DMS79 treated with DMSO at 0.1 percent for 48 hours (cell line): ENCODE measurements at regions not wholly inside any gene's neighbourhood (a gene's known extent, or its start where the extent isn't known, plus 50 kb on each side); places are given as distances from the start of the nearest gene placed in this dataset.

Source experiments
- DNase-seq: peaks from one replicate; lab custom pipeline; 2025; lab: John Stamatoyannopoulos, UW

DNA sequence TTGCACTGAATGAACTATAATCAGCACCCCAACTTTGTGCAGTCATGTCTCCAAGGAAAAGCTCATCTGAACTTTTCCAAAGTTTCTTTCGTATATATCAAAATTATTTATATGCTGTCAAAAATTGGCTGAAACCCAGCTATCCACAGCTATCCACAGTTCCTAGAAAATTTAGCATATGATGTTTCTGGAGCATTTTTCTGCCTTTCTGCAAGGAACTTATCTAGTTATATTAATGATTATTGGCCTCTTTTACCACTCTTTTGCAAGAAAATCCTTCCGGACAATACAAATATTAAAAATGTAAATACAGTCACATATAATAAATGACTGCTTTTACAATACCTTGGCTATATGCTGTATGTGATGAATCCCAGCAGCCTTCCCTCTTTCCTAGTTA, 270.2 kb downstream of the TMEM167A start:
- DNase-seq = no peak

DNA sequence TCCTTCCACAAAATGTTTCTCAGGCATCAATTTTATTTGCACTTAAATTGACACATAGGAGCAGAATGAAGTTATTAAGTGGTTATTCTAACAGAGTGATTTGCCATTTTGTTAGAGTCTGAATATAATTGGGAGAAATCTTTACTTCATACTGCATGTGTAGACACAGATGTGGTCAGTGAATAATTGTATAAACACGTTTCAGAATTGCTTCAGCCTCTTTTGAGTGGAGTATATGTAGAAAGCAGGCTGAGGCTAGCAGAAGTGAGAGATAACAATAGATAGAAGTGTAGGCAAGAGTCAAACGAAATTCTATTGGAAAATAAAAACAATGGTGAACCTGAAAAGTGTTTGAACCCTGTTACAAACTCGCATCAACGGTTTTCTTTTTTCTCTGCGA, 270.7 kb downstream of the TMEM167A start:
- no peak for DNase-seq

DNA sequence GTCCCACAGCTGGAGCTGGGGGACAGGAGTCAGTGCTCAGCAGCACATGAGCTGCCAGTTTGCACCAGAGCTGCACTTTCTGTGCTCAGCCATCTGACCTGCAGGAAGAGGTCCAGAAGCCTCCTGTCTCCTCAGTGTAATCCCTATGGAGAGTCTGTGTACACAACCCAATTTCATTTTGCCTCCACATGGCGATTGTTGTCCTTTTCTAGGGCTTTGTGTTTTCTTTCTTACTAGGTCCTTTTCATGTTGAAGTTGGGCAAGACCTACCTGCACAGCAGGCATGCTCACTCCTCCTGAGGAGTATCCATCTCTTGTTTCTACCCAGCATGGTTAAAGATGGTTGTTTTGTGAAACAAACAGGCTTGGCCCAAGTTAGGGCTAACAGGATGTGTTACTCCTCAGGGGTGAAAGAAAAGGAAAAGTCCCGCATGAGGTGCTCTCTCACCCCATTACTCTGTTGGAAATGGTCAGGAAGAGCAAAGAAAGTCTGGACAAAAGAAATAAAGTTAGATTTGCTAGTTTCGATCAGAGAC, 273.0 kb downstream of the TMEM167A start:
- no peak for DNase-seq

DNA sequence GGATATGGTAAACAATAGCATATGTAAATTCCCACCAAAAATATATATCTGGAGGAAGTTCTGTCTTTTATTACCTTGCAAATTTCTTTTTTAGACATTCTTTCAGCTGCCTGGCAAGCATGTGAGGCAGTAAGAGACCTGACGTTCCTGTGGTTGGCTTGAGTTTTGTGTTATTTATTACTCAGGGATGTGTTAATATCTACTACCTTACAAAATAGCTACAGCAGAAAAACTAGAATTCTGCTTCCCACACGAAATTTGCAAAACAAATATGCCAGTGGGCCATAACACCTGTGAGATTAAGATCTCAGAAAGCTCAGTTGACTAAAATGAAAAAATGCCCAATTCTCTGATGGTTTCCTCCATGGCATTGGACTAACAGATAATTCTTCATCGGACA, 274.2 kb downstream of the TMEM167A start:
- DNase-seq = no peak

DNA sequence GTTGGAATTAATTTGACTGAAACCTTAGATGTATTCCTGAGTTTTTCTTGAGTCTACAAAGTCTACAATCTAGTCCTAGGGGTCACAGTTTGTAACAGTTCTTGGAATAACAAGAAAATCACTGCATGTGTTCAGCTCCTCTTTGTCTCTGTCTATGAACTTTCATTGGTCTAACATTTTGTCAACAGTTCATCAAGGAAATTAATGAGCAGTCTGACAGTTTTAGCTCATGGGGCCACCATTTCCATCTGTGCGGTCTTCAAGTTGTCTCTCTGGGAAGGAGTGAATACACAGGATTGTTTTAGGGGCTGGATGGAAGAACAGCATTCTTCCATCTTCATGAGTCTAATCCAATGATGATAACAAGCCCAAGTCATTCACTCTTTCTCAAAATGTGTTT, 276.4 kb downstream of the TMEM167A start:
- no peak for DNase-seq

DNA sequence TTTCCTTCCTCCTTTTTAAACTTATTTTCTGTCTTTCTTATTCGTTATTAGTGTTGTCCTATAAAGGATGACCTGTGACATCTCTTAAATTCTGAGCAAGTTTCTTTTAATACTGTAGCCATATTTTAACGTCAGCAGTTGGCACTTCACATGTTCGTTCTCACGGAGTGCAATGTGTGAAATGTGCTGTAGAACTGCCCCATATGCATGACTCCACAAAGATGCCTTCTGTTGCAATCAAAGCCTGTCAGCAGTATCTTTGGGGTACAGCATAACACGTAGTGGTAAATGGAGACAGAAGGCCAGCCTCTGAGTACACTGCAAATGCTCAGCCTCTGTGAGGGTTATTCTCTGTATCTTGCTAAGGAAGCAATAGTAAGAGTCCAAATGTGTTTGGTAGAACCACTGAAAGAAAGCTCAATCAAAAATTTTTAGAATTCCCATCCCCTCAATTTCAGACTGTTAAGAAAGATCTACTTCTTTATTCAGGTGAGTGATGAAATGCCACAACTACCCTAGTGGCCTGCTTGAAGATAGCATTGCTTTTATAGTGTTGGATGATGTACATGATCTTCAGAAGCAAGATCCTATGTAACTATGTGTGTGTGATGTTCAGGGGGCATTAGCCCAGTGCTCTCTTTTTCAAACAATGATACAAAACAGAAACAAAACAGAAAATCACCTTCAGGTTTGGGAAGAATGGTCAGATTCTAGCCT, 277.7 kb downstream of the TMEM167A start:
- no peak for DNase-seq

DNA sequence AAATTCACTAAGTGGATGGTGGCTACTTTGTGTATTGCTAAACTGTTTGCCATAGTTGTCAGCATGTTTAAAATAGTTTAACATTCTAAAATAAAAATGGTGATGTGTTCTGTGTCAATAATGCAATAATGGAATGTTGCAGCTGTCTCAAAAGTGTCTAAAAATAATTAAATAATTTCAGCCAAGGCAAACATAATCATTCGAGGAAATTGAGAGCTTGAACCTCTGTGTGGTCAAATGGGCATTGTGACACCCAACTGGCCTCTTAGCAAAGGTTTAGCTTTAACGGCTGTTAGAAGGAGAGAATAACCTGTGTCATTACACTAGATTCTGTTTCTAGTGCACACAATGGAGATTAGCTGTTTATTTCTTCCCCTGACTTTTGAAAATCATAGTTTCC, 278.5 kb downstream of the TMEM167A start:
- DNase-seq = no peak

DNA sequence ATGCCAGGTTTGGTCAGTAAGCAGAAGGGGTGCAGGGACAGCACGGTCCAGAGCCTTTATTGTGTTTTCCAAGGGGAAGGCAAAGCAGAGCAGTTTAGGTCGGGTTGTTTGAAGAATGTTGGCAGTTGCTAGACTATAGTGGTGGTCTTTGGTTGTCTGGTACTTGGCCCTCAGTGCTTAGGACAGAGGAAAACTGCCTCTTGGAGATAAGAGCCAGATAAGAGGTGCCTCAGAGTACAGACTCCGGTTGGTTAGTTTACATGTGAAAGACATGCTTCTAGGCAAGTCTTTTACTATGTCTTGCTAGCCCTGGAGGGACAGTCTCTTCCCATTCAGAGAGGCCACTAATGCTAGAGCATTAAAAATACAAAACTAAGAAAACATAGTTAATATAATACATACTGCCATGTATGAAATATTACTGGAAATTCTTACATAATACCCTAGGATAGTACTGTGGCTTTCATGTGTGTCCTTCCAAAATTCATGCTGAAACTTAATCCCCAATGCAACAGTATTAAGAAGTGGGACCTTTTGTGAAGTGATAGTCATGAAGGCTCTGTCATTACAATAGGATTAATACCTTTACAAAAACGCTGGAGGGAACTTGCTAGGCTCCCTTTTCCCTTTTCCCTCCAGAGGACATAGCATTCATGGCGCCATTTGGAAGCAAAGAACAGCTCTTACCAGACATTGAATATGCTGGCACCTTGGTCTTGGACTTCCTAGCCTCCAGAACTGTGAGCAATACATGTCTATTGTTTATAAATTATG, 280.4 kb downstream of the TMEM167A start:
- DNase-seq = no peak

DNA sequence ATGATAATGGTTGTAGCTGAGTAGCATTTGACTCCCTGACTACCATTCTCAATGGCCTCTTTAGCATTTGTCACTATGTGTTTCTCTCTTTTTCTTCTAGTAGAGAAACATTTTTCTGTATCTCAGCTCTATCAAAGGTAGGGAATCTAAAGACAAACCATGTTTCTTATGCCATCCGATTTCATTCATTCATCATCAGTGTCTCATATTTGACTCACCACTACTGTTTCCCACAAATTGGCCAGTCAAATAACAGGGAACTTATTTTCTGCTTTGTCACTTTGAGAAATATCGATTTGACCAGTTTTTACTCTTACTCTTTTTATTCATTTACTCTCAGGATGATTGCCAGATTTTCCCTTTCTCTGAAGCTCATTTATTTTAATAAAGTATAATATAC, 282.3 kb downstream of the TMEM167A start:
- no peak for DNase-seq

DNA sequence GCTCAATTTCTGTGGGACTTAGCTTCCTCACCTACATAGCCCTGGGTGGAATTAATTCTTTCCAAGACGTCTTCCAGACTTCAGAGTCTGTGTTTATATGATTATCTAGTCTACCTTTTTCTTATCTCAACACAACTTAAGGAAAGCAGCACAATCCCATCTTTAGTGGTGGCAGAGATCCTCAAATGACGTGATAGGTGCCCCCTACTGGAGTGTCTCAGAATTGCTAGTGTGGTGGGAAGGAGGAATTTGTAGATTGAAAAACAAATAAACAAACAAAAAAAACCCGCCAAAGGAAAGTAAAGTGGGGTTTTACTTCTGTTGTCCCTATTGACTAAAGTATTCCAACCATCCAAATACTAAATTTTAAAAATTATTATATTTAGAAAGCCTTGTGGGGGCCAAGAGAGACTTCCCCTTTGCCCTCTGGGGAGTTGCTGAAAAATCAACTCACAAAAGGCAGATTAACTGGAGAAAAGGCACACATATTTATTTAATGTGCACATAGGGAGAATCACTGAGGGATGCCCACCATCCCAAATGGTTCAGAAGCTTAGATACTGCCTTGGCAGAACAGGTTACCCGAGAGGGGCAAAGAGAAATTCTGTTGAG, 283.3 kb downstream of the TMEM167A start:
- DNase-seq = no peak

DNA sequence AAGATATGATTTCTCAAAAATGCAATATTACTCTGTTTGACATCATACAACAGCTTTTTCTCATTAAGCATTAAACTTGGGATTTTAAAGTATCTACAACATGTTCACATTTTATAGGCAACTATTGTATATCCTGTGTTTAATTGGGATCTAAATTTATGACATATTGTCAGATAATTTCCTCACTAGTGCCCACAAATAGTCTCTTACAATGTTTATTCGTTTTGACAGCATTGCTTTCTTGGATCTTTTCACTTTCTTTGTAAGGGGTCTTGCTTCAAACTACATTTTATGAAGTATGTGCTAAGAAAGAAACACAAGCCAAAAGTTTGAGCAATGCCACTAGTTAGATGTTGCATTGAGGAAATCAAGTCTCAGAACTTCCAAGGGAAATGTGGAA, 285.1 kb downstream of the TMEM167A start:
- DNase-seq = no peak

DNA sequence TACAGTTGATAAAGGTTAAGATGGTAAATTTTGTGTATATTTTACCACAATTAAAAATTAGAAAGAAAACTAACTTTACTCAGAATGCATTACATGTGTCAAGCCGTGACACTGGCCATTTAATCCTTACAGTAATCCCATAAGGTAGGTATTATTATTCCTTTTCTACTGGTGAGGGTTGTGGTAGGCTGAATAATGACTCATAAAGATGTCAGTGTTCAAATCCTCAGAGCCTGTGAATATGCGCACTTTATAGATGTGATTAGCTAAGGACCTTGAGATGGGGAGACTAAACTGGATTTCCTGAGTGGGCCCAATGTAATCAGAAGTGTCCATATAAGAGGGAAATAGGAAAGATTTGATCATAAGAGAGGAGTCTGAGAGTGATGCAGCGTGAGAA, 288.1 kb downstream of the TMEM167A start:
- DNase-seq = no peak

DNA sequence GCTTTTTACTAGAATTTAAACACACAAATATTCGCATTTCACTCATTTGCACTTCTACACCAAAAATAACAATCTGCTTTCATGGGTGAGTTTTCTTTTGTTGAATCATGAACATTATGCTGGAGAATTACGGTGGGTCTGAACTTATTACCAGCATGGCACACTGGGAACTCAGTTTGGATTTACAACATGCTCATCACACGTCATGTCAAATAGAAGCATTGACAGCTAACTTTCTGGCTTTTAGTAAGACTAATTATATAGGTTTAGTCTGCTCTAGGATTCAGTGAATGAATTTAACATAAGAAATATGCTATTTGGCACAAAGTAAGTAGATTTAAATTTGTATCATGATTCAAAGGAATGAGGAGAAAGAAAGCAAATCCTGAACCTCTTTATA, 290.4 kb downstream of the TMEM167A start:
- DNase-seq = no peak

DNA sequence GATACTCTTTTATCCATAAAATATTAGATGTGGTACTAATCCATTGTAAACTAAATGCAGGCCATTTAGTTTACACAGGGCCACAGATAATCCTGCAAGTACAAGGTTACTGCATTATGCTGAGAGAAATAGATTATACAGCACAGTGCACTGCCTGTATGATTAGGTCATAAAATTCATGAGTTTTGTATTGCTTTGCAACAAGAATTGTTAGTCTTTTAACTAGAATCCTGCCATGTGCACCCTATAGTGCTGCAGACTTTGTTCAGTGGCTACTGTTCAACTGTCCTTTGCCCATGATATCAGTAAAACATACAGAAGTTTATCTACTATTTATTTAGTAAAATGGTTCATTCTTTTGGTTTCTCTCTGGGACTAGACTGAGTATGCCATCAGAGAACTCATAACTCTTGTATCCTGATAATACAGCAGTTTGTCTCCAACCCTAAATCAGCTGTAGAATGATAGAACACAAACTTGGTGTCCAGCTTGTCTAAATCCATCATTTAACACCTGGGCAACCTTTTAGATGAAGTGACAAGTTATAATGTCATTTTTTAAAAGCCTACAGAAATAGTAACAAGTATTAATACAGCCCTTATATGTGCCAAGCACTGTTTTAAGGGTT, 291.2 kb downstream of the TMEM167A start:
- no peak for DNase-seq

DNA sequence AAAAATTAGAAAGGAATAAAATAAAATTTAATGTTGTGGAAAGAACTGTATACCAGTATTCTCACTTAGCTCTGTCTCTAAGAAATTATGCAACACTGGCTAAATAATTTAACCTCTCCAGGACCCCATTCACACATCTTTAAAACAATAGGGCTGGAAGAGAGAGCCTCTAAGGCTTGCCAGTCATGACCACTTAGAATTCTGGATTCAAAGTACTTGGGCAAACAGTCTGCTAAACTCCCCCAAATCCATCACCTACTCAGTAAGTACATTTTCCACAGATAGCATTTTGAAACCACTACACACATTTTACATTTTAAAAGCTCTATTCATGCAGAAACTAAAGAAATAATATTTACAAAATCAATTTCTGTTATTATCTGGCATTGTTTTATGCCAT, 291.7 kb downstream of the TMEM167A start:
- DNase-seq = no peak

DNA sequence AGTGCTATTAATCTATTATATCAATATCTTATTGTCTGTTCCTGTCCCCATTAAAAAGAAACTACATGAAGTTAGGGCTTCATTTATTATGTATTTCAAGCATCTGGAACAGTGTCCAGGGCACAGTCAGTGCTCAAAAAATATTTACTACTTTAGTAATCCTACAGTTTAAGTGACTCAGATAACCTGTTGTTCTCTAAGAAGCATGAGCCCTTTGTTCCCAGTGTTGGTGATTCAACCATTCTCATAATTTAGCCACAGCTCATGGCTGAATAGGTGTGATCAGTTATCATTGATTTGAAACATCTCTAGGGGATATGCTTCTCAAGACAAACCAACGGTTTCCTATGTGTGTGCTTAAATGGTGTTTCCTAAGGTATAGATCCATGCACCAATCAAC, 292.7 kb downstream of the TMEM167A start:
- no peak for DNase-seq

DNA sequence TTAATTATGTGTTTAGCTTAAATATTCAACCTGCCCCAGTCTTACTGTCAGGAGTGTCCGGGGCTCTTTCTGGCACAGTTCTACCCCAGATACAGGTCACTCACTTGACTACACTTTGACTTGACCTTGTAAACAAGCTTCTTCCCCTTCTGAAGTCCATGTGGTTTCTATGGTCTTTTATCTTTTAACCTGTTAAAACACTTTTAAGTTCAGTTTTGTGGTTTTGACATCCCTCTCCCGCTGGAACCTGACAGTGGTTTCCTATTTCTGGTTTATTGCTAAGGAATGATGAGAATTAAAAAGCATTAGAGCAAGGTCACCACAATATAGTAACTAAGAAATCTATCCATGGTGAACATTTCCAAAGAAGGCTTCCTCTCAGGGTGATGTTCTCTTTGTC, 300.1 kb downstream of the TMEM167A start:
- DNase-seq = no peak

DNA sequence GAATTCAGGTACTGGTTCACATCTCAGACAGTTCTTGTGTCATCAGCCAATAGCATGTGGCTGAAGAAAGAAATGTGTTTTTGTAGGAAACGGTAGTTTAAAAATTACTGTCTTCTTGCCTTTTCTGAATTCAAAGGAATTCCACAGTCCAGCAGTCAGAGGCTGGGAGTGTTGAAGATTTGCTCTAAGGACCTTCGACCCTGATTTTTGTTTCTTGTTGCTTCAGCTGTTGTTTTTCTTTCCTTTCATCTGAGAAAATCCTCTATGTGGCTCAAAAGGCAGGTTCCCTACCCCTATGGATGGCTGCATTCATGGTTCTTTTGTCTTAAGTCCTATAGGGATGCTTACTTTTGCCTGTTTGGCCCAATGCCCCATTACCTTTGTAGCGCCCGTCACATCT, 304.9 kb downstream of the TMEM167A start:
- DNase-seq = no peak

DNA sequence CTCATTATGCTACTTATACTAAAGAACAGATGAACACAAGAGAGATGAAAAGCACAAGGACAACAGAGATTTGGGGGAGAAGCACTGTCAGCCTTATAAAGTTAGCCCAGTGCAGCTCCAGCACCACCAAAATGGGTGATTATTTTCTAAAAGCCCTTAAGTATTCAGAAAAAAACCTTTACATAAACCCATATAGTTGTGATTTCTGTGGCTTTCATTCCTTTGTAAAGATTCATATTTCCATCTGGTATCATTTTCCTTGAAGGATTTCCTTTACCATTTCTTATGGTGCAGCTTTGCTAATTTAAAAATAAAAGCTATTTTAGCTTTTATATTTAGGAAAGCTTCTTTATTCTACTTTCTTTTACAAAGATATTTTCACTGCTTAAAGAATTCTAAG, 311.0 kb downstream of the TMEM167A start:
- no peak for DNase-seq

DNA sequence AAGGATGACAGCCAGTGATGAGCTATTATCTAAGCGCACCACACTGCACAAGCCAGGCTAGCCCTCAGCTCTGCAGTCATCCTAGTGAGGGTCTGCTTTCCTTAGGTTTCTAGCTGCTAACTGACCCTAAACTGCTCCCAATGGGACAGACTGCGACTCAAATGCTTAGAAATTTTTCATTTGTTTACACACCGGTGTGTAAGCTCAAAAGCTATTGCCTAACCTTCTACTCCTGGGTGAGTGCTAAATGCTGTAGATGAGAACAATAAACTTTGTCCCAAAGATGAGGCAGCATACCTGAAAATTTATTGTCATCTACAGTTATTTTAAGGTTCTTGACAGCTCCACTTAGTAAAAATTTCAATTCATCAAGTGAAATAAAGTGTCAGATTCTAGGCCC, 311.4 kb downstream of the TMEM167A start:
- DNase-seq = no peak

DNA sequence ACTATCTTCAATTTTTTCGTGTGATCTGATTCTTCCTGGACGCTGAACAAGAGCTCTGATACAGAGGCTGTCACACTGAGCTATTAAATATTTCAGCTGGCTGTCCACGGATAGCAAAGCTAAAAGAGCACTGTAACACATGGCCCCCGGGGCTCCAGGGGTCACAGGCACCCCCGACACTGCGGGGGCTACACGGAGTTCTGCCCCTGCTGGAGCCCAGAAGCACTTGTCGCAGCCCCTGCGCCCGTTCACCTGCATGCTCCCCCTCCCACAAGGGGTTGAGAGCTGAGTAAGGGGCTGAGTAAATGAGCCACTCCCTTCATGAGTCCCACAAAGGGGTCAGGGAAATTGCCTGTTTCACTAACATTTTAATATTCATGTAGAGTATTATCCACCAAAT, 316.3 kb downstream of the TMEM167A start:
- DNase-seq = no peak

DNA sequence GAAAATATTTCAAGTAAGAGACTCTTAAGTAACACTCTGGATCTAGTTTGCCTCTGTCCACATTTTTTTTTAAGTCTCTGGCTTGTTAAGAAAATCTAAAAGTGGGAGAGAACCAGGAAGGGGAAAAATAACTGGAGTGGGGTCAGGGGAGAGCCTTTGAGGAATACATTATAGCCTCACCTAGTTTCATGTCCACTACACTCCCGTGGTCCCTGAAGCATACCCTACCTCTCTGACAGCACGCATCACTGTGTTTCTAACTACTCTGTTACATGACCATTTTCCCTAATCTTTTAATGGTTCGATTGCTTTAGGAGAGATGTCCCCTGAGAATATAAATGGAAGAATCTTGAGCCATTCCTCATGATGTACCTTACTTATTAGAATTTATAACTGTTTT, 318.3 kb downstream of the TMEM167A start:
- DNase-seq = no peak

DNA sequence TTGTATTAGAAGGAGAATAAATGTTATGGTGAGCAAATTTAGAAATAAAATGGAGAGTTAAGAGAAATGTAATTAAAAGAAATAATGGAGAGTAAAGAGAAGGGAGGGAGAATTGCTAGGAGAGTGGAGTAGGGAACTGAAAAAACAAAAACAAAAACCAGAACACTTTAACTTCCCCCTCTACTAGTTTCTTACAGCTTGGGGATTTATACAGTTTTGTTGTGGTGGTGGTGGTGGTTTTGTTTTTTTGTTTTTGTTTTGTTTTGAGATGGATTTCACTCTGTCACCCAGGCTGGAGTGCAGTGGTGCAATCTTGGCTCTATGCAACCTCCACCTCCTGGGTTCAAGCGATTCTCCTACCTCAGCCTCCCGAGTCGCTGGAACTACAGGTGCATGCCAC, 322.4 kb downstream of the TMEM167A start:
- DNase-seq = no peak
